PC-3 (cell line): ENCODE measurements at regions not wholly inside any gene's neighbourhood (a gene's known extent, or its start where the extent isn't known, plus 50 kb on each side); places are given as distances from the start of the nearest gene placed in this dataset.

ENCODE experiments used
- ATAC-seq: fragments of 200-7000 bp; cut with Tn5 transposase; 2 replicates; pipeline ENCODE4 v1.9.1; 2020; ENCODE audit warnings: mild to moderate bottlenecking, moderate library complexity
- BruUV-seq: library from RNA; stranded (reverse); fragments of 400-500 nt; replicated peaks from 2 replicates; lab custom pipeline; 2021; lab: Mats Ljungman, UMichigan
- CTCF ChIA-PET: fragments of 300-600 bp; sonication (Branson Sonifier 250); formaldehyde crosslinking; loops from one replicate; lab custom pipeline; 2022; ENCODE audit warnings: antibody characterized with exemption; lab: Charles Lee
- POLR2A ChIA-PET: fragments of 300-600 bp; sonication (Branson Sonifier 250); formaldehyde crosslinking; loops from one replicate; lab custom pipeline; 2022; ENCODE audit warnings: antibody characterized with exemption; ENCODE audit not compliant: unreplicated experiment; lab: Charles Lee
- DNase-seq: peaks from one replicate; pipeline ENCODE4 v3.0.0-alpha.2; 2015
- H2AFZ ChIP-seq: fragments of 300-600 bp; sonication (generic); 2 replicates; pipeline ENCODE4 v1.6.0; 2016; ENCODE audit warnings: antibody characterized with exemption, low read length
- H3F3A ChIP-seq: fragments of 300-600 bp; sonication (generic); one replicate; pipeline ENCODE4 v1.6.0; 2017; ENCODE audit warnings: antibody characterized with exemption, low read length, control low read depth, mild to moderate bottlenecking; ENCODE audit not compliant: unreplicated experiment
- H3K27ac ChIP-seq: fragments of 300-600 bp; sonication (generic); 2 replicates; pipeline ENCODE4 v1.5.1; 2016; ENCODE audit warnings: mild to moderate bottlenecking, low read length
- H3K27me3 ChIP-seq: fragments of 300-600 bp; sonication (generic); 2 replicates; pipeline ENCODE4 v1.6.1; 2016; ENCODE audit warnings: low read length, mixed read lengths
- H3K36me3 ChIP-seq: fragments of 300-600 bp; sonication (generic); 2 replicates; pipeline ENCODE4 v1.6.1; 2016; ENCODE audit warnings: low read depth, mixed run types, low read length, mixed read lengths
- H3K4me1 ChIP-seq: fragments of 300-600 bp; sonication (generic); 2 replicates; pipeline ENCODE4 v1.5.1; 2016; ENCODE audit warnings: low read length; ENCODE audit not compliant: insufficient read depth
- H3K4me2 ChIP-seq: fragments of 300-600 bp; sonication (generic); 2 replicates; pipeline ENCODE4 v1.6.0; 2016; ENCODE audit warnings: low read length
- H3K4me3 ChIP-seq: fragments of 300-600 bp; sonication (generic); 2 replicates; pipeline ENCODE4 v1.5.1; 2016; ENCODE audit warnings: mild to moderate bottlenecking, low read length, mixed read lengths
- H3K79me2 ChIP-seq: fragments of 300-600 bp; sonication (generic); 2 replicates; pipeline ENCODE4 v1.6.1; 2017; ENCODE audit warnings: low read length, mixed read lengths
- H3K9ac ChIP-seq: fragments of 300-600 bp; sonication (generic); 2 replicates; pipeline ENCODE4 v1.6.0; 2016; ENCODE audit warnings: mild to moderate bottlenecking, low read length
- H3K9me2 ChIP-seq: fragments of 300-600 bp; sonication (generic); replicated peaks from 2 replicates; pipeline ENCODE4 v1.6.1; 2016; ENCODE audit warnings: mixed run types, low read length, mixed read lengths
- H3K9me3 ChIP-seq: fragments of 300-600 bp; sonication (generic); 2 replicates; pipeline ENCODE4 v1.6.1; 2016; ENCODE audit warnings: low read length, mixed read lengths
- H4K20me1 ChIP-seq: fragments of 300-600 bp; sonication (generic); 2 replicates; pipeline ENCODE4 v1.6.1; 2016; ENCODE audit warnings: low read length, mixed read lengths
- EZH2 ChIP-seq: fragments of 300-600 bp; sonication (generic); IDR thresholded peaks from one replicate; pipeline ENCODE4 v1.6.1; 2017; ENCODE audit warnings: antibody characterized with exemption, mild to moderate bottlenecking, low read length; ENCODE audit not compliant: unreplicated experiment
- EZH2phosphoT487 ChIP-seq: fragments of 300-600 bp; sonication (generic); IDR thresholded peaks from 2 replicates; pipeline ENCODE4 v1.6.1; 2018; ENCODE audit warnings: mild to moderate bottlenecking, antibody characterized with exemption, low read length, borderline replicate concordance
- intact Hi-C: fragments of 100-400 bp; cut with micrococcal nuclease; formaldehyde crosslinking; loops from 2 replicates; pipeline ENCODE4 v1.9.0; 2023
- TF ChIP-seq, protein P1 (sequence below): fragments of 300-600 bp; sonication (generic); conservative IDR thresholded peaks from 2 replicates; pipeline ENCODE4 v1.5.1; 2017; ENCODE audit warnings: antibody characterized with exemption, low read depth, mild to moderate bottlenecking, low read length

DNA sequence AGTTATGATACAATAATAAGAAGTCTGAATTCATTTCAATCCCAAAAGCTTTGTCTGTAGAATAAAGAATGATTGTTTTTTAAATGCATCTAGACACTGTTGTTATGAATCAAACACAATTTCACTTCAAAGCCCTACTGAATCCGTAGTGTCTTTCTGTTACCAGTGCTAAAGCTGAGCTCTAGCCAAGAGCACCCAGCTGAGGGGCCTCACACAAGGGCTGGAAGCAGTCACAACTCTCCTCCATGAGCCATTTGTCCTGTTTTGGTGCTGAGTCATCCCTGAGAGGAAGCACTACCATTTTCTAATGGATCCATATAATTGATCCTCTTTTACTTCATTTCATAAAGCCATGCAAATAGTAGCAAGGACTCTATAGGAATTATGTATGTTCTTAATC lies 158.2 kb upstream of the ANKRD28 start:
- no peak overlapping the region for H3K9ac ChIP-seq
- no peaks in the 10 kb centered on the region for H3F3A ChIP-seq
- no TSS peak for BruUV-seq
- H2AFZ ChIP-seq = peak overlapping the region; percentile 11; the same call in 1 of the 2 replicates
- DNase-seq (no peak), ATAC-seq (no peak)
- no peaks in the 10 kb centered on the region for H3K9me3 ChIP-seq
- intact Hi-C loops = no loop called here
- H3K36me3 ChIP-seq = no peaks in the 10 kb centered on the region
- no peak overlapping the region for H3K4me3 ChIP-seq
- POLR2A ChIA-PET = no interaction called here
- TF ChIP-seq, protein P1, sequence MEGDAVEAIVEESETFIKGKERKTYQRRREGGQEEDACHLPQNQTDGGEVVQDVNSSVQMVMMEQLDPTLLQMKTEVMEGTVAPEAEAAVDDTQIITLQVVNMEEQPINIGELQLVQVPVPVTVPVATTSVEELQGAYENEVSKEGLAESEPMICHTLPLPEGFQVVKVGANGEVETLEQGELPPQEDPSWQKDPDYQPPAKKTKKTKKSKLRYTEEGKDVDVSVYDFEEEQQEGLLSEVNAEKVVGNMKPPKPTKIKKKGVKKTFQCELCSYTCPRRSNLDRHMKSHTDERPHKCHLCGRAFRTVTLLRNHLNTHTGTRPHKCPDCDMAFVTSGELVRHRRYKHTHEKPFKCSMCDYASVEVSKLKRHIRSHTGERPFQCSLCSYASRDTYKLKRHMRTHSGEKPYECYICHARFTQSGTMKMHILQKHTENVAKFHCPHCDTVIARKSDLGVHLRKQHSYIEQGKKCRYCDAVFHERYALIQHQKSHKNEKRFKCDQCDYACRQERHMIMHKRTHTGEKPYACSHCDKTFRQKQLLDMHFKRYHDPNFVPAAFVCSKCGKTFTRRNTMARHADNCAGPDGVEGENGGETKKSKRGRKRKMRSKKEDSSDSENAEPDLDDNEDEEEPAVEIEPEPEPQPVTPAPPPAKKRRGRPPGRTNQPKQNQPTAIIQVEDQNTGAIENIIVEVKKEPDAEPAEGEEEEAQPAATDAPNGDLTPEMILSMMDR = no peak
- TF ChIP-seq EZH2phosphoT487 (no peak), EZH2 (no peak)
- no peaks in the 10 kb centered on the region for H3K9me2 ChIP-seq
- no peak overlapping the region for H3K4me2 ChIP-seq
- no peaks in the 10 kb centered on the region for H4K20me1 ChIP-seq
- CTCF ChIA-PET = no interaction called here
- H3K27me3 ChIP-seq = no peaks in the 10 kb centered on the region
- H3K4me1 ChIP-seq = no peaks in the 10 kb centered on the region
- no peaks in the 10 kb centered on the region for H3K79me2 ChIP-seq
- no peak overlapping the region for H3K27ac ChIP-seq

DNA sequence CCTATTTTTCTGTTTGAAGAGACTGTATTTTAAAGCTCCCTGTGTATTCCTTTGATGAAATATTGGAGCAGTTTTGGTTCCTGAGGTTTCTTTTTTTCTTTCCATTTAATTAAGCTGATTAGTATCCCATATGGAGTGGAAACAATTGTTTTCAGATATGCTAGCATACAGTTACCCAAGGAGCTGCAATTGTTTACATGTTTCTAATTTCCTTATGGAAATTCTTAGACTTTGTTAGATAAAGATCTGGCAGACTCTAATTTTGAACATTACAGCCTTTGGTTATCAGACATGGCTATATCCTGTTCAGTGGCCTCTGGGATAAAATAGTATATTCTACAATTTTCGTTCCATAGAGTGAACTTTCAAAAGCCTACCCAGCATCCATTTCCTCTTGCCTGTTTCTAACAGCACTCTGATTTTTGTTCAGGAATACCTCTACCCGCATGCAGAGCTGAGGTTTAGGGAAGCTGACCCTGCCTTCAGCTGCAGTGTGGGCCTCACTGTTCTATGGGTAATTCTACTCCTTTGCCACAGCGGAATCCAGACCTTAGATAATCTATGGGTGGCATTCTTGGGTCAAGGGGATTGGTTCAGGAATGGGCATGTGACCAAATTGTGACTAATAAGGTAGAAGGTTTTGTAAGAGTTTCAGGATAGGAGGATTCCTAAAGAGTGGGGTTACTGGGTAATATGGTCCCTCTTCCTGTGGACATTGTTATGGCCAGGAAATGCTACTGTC lies 161.1 kb upstream of the ANKRD28 start:
- ATAC-seq (no peak), DNase-seq (no peak)
- TF ChIP-seq EZH2 (no peak), EZH2phosphoT487 (no peak)
- TF ChIP-seq, protein P1 = no peak
- Histone ChIP-seq H3K9ac (no peak overlapping the region), H3K9me2 (no peaks in the 10 kb centered on the region), H3K27ac (no peak overlapping the region), H3K4me3 (no peak overlapping the region), H3F3A (no peaks in the 10 kb centered on the region), H3K27me3 (no peaks in the 10 kb centered on the region), H3K9me3 (no peaks in the 10 kb centered on the region), H4K20me1 (no peaks in the 10 kb centered on the region), H3K79me2 (no peaks in the 10 kb centered on the region), H3K36me3 (no peaks in the 10 kb centered on the region), H3K4me2 (no peak overlapping the region), H3K4me1 (peaks cover 6% of the 10 kb centered on the region; the same call in 1 of the 2 replicates), H2AFZ (no peak overlapping the region)
- ChIA-PET CTCF (no interaction called here), POLR2A (no interaction called here)
- intact Hi-C loops = no loop called here
- BruUV-seq = no TSS peak

DNA sequence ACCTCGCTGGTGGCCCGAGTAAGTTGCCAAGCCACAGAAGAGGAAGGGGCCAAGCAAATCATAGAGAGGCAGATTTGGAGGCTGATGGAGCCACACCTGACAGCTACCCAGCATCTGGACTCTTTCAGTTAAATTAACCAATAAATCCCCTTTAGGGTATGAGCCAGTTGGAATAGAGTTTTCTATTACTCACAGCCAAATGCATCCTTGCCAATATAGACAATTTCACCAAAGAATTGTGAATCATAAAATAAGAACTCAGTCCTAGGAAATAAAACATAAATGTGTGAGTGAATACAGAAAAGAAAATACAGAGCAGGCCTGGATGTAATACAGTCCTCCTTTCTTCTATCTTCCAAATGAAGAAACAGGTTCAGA lies 161.6 kb upstream of the ANKRD28 start:
- H3K9me2 ChIP-seq = no peaks in the 10 kb centered on the region
- no peak for ATAC-seq
- no peaks in the 10 kb centered on the region for H3K36me3 ChIP-seq
- BruUV-seq = no TSS peak
- TF ChIP-seq EZH2 = no peak
- H3K79me2 ChIP-seq = no peaks in the 10 kb centered on the region
- H3K9ac ChIP-seq = no peak overlapping the region
- ChIA-PET POLR2A (no interaction called here), CTCF (interaction anchor here (0.7 kb wide), 1 partner anchor 219 kb away, joined by 6 read pairs; no protein-coding TSS in a partner anchor)
- no peaks in the 10 kb centered on the region for H4K20me1 ChIP-seq
- H3F3A ChIP-seq = no peaks in the 10 kb centered on the region
- H3K4me1 ChIP-seq = peaks cover 9% of the 10 kb centered on the region
- no peaks in the 10 kb centered on the region for H3K27me3 ChIP-seq
- intact Hi-C loops = no loop called here
- H3K27ac ChIP-seq = no peak overlapping the region
- no peaks in the 10 kb centered on the region for H3K9me3 ChIP-seq
- no peak overlapping the region for H3K4me3 ChIP-seq
- no peak for DNase-seq
- H3K4me2 ChIP-seq = no peak overlapping the region
- no peak overlapping the region for H2AFZ ChIP-seq
